ENCODE measurements at regions not wholly inside any gene's neighbourhood (a gene's known extent, or its start where the extent isn't known, plus 50 kb on each side); places are given as distances from the start of the nearest gene placed in this dataset.
"Not testable (repeated sequence)": the region's sequence is repeated elsewhere in the genome, so short reads cannot be mapped to it uniquely, and the experiment has no call there.

DNA sequence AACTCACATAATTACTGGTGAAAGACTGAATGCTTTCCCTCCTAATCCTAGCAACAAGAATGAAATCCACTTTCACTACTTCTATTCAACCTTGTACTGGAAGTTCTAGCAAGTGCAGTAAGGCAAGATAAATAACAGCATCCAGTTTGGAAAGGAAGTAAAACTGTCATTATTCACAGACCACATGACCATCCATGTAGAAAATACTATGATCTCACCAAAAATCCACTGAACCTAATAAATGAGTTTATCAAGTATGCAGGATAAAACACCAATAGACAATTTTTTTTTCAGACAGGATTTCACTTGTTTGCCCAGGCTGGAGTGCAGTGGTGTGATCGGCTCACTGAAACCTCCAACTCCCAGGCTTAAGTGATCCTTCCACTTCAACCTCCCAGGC is 117.7 kb downstream of the TMEM167A start:
- ATAC-seq (no peak), DNase-seq (ENCODE audit: low spot score) (no peak)

DNA sequence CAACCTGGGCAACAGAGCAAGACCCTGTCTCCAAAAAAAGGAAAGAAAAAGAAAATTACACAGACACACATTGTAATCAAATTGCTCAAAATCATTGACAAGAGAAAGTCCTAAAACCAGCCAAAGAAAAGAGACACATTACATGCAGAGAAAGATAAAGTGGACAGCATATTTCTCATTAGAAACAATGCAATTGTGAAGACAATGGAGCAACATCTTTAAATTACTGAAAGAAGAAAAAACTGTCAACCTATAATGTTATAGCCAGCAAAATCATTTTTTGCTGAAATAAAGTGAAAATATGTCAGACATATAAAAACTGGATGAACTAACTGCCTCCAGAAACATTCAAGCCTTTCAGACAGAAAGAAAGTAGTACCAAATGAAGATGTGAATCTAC is 120.6 kb downstream of the TMEM167A start:
- DNase-seq (ENCODE audit: low spot score) (no peak), ATAC-seq (no peak)

DNA sequence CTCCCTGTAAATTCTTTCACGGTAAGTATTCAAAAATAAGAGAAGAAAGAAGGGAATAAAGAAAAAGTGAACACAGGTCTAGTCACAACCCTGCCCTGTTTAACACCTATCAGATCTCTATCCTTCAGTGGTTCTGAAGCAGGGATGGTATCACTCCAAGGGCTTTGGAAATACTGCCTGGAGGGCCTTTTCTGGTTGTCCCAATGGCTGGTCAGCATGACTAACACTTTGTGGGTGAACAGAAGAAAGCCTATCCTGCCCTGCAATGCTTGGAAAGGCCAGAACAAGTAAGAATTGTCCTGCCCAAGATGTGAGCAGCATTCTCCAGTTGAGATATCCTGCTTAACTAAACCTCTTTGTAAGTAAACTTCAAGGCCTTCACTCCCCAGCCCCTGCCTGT is 124.9 kb downstream of the TMEM167A start:
- no peak for ATAC-seq
- DNase-seq (ENCODE audit: low spot score) = no peak

DNA sequence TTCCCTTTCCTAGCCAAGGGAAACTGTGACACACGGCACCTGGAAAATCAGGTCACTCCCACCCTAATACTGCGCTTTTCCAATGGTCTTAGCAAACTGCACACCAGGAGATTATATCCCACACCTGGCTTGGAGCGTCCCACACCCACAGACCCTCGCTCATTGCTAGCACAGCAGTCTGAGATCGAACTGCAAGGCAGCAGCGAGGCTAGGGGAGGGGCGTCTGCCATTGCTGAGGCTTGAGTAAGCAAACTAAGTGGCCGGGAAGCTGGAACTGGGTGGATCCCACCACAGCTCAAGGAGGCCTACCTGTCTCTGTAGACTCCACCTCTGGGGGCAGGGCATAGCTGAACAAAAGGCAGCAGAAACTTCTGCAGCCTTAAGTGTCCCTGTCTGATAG is 132.9 kb downstream of the TMEM167A start:
- ATAC-seq; DNase-seq (ENCODE audit: low spot score): not testable (repeated sequence)

DNA sequence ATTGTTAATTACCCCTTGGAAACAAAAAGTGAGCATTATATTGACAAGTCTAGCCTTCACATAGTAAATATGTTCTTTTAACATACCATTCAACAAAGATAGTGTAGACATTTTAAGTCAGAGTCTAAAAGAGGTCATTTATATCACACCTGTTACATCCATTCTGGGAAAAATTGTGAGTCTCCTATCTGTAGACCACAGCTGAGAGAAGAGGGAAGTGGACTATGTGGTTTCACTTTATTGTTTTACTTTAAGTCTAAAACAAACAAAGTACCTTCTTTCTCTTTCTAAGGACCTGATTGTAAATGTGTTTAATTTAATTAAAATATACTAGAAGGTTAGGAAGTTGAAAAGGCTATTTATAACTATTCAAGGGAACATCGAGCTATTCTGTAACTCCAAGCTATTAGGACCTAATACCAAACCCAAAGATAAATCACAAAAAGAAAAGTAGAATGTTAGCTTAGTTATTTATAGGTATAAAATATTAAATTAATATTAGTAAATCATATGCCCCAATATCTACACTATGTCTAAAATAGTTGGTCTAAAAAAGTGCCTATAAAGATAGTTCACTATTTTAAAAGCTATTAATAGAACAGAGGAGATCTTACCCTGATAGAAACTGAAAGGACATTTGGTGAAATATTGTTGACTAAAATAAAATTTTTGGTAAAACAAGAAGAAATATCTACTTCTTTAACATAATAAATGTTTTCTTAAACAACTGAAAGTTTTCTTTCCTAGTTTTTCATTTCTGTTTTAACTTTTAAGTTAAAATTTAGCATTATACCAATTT is 134.9 kb downstream of the TMEM167A start:
- ATAC-seq = no peak

DNA sequence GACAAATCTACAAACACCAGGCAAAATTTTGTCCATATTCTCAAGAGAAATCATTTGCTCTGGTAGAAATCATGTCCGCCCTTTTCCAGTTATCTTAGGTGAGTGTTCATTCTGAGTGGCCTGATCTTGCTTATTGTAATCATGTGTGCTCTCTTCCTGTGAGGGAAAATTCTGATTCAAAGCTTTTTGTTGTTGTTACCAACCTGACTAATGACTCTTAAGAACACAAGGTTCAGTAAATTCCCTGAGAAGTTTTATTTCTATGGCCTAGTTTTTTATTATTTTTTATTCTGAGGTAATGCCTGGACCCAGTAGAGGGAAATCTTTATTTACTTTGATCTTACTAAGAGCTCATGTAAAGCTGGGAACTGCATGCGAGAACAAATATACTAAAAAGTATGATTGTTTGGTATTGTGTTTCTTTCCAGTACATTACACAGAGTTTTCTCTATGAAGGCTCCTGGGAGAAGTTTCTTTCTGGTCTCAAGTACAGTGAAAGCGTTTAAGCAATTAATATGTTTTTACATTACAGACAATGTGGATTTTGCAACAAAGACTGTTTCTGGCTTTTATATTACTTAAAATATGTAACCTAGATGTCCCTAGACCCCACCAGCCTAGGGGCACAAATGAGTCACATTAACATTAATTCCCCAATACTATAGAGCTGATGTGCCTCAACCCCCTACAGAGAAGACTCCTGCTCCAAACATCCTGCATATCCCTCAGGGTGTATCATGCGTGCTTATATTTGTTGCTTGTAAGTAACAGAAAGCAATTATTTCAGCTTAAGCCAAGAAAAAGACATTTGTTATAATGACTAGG is 138.1 kb downstream of the TMEM167A start:
- ATAC-seq = no peak
- DNase-seq (ENCODE audit: low spot score) = no peak

More for the DNA sequence above, 134.9 kb downstream of the TMEM167A start:
- DNase-seq (ENCODE audit: low spot score) = no peak

DNA sequence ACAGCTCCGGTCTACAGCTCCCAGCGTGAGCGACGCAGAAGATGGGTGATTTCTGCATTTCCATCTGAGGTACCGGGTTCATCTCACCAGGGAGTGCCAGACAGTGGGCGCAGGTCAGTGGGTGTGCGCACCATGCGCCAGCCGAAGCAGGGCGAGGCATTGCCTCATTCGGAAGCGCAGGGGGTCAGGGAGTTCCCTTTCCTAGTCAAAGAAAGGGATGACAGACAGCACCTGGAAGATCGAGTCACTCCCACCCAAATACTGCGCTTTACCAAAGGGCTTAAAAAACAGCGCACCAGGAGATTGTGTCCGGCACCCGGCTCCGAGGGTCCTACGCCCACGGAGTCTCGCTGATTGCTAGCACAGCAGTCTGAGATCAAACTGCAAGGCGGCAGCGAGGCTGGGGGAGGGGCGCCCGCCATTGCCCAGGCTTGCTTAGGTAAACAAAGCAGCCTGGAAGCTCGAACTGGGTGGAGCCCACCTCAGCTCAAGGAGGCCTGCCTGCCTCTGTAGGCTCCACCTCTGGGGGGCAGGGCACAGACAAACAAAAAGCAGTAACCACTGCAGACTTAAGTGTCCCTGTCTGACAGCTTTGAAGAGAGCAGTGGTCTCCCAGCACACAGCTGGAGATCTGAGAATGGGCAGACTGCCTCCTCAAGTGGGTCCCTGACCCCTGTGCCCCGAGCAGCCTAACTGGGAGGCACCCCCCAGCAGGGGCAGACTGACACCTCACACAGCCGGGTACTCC is 144.5 kb downstream of the TMEM167A start:
- not testable (repeated sequence) for ATAC-seq; DNase-seq (ENCODE audit: low spot score)

DNA sequence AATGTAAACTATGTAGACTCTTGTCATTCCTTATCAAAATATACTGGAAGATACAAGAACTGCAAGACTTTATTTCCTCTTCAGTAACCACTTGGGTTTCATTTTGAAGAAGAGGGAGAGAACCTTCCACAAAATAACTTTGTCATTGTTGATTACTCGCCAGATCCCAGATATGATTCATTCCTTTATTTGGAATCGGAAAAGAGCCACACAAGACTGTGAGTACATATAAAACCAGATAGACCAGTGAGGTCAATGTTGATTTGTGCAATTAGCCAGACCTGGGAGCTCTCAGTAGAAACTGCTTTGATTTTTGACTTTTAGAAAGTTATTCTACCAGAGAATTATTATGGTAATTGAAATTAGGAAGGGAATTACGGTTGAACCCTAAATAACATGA is 146.1 kb downstream of the TMEM167A start:
- ATAC-seq (no peak), DNase-seq (ENCODE audit: low spot score) (no peak)

DNA sequence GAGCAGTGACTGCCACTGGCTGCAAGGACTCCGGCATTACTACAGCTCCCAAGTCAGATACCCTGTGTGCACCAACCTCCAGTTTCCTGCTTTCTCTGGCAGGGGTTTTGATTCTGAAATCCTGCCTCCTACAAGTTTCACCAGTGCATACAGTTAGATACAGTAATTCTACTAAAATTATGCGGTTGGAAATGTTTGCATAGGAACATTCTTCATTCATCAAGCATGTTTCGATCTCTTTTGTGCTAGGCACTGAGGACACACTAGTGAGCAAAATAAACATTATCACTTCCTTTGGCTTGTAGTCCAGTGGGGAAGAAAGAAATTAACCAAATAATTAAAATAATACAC is 152.2 kb downstream of the TMEM167A start:
- no peak for ATAC-seq

DNA sequence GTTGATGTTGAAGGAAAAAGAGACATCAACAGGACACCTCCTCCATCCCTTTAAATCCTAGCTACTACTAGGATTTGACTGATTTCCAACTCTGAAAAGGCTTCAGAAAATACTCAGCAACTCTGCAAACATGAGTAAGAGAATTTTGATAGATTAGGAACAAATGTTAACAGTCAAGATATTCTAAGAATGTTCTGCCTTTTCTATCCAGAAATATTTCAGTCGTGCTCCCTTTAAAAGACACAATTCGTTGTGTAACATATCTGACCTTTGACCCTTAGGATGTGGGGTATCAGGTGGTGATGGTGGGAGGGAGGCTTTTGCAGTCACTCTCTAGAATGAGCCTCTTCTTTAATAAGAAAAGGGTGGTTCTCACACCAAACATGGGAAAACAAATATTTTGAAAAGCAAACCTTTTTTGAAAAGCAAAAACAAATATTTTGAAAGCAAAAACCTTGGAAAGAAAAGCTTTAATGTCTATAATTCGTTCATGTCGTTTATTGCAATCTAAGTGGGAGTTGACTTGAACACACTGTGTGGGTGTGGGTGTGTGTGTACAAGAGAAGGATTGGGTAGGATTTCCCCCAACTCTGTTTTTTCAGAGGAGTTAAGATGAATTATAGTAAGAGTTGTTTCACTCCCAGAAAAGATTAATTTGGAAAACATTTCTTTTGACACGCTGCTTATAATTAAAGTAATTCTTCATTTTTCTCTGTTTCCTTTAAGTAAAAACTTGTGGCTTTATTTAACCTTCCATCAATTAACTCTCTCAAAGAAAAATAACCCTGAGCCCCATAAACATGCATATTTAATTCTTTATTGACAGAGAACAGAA is 152.8 kb downstream of the TMEM167A start:
- no peak for DNase-seq (ENCODE audit: low spot score)

More for the DNA sequence above, 152.2 kb downstream of the TMEM167A start:
- no peak for DNase-seq (ENCODE audit: low spot score)

DNA sequence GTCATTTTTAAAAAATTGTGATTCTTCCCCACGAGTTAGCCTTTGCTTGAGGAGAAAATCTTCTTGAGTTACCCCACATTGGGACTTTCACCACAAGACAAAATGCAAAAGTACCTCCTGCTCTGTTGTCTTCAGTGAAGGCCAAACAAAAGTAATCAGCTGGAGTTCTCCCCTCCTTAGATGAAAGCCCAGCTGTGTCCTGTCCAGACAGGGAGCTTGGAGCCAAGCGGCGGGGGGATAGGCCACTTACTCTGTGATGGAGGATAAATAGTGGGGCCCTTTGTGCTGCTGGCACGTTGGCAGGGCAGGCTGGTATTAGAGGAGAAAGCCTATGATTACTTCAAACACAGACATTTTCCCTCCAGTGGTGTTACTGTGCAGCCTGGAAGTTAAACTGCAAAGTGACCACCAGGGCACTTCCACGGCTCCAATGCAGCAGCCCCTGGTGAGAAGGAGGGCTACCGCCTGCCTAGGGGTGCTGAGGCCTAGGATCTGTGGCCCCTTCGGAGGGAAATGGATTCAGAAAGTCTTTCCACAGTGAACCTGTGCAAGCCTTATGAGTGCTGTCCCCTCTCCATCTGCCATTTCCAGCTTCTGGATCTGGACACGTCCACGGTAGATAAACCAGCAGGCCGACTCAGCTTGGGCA is 155.0 kb downstream of the TMEM167A start:
- DNase-seq (ENCODE audit: low spot score) (no peak), ATAC-seq (no peak)

More for the DNA sequence above, 152.8 kb downstream of the TMEM167A start:
- no peak for ATAC-seq

DNA sequence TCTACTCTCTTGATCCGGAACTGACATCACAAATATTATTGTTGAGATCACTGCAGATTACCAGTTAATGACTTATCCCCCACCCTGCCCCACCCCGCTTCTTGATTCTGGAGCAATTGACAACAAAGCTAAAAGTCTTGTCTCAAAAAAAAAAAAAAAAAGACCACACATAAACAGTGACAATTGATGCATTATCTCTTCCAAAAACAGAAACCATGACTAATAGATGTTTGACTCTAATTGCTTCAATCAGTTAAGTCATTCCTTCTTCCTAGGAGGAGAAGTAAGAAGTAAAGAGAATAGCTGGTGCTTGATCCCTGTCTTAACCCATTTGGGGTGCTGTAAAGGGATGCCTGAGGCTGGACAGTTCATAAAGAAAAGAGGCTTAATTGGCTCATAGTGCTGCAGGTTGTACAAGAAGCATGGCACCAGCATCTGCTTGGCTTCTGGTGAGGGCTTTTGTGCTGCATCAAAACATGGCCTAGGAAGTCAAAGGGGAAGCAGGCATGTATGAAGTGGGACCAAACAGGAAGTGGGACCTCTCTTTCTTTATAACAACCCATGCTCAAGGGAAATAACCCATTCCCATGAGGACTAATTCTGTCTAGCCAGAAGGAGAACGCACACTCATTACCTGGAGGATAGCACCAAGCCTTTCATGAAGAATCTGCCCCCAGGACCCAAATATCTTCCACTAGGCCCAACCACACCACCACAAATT is 158.7 kb downstream of the TMEM167A start:
- DNase-seq (ENCODE audit: low spot score) = no peak
- no peak for ATAC-seq

DNA sequence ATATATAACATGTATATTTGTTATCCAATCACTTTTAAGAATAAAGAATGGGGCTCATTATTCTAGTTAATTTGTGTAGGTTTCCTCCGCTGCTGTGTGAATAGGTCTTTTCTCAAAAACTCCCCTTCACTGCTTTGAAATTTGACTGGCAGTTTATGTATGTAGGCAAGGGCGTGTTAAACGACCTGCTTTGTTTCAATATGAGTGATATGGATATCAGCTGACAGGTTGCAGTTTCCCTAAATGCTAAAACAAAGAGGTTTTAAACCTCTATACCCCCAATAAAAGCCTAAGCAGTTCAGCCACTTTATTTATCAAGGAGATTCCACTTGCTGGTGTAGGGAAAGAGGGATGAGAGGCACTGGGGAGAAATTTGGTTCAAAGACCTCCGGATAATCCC is 159.6 kb downstream of the TMEM167A start:
- DNase-seq (ENCODE audit: low spot score) (no peak), ATAC-seq (no peak)

DNA sequence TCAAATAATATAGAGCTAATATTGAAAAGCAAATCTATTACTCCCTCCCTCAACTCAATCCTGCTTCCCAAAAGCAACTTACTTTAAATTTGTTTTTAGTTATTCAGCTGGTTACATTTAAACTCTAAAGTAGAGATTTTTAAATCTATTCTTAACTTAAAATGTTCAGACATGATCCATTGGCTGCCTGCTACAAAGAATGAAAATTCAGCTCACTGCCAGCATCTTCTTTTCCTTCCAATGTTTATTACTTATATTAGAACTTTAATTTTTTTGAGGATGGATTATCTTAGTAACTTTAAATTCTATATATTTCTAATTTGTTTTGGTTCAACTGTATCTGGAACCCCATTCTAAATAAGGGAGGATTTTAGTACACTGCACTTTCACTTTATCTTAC is 163.2 kb downstream of the TMEM167A start:
- ATAC-seq = no peak
- DNase-seq (ENCODE audit: low spot score) = no peak

DNA sequence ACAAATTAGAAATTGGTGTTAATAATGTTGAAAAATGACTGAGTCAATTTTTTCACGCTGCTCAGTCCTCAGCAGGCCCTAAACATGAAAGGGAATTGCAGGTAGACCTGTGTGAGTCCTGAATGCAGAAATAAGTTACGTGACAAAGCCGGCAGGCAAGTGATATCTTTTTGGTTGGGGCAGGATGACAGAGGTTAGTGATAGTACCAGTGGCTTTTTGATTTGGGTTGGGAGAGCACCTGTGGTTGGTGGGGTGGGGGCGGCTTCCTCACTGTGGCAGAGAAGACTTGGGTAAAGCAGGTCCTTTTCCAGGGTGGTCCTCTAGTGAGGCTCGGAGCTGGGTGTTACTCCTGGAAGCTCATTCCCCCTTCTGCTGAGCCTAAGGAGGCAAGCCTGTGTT is 164.7 kb downstream of the TMEM167A start:
- ATAC-seq (no peak), DNase-seq (ENCODE audit: low spot score) (no peak)

DNA sequence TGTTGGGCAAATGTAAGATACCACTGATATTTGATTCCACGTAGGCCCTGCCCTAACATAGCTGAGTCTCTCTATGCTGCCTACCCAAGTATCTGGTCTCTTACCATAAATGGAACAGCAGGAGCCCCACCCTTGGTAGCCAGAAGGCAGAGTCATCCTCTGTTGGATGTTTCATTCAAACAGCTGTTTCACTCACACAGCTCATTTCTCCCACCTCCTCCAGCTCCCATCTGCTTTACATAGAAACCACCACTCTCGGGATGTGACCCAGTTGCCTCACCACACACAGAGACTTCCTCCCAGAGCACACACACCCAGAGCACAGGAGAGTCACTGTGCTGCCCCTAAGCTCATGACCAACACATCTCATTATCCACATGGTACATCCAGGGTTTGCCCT is 165.3 kb downstream of the TMEM167A start:
- DNase-seq (ENCODE audit: low spot score) (no peak), ATAC-seq (no peak)

DNA sequence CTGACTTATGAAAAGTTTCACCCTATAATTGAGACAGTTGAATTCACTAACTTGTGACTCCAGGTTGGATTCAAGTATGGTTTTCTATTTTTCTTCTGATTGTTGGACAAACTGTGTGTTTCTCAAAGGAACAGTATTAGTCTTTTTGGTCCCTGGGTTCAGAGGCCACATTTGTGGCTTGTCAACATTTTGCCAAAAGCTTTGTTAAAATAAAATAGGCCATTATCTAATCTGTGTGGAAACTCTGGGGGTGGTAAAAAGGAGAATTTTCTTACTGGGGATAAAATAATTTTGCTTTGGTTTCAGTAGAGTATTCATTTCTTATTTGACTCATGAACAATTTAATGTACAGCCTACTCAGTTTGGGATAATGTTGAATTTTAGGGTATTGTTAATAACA is 166.3 kb downstream of the TMEM167A start:
- DNase-seq (ENCODE audit: low spot score) = no peak
- ATAC-seq = no peak

DNA sequence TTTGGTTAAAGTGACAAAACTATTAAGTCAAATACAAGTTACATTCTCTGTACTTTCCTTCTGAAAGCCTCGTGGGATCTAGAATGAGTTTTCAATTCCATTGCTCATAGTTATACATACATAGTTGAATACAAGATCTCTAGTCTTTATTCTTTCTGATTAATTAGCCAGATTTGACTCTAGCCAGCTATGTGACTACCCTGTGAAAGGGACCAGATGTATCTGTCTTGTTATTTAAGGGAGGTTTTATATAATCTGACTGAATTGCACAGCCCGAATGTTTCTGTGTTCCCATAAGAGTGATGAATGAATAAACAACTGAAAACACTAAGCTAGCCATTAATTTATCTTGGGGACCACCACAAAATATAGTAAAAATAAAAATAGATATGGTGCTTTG is 166.7 kb downstream of the TMEM167A start:
- no peak for ATAC-seq
- no peak for DNase-seq (ENCODE audit: low spot score)

DNA sequence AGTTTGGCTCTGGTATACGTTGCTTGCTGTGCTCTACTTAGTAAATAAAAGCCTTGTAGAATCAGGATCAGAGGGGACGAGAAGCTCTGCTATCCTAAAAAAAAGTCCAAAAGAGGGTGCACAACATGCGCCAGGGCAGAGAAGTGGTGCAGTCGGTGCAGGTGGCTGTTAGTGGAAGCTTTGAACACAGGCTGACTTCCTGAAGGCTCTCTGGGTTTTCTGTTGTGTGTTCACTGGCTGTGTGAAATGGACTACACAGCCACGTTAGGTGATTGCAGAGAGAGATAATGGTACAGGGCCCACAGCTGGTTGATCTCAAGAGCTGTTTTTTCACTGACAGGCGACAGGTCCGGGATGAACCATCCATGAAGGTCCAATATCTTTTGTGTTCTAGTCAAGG is 167.4 kb downstream of the TMEM167A start:
- DNase-seq (ENCODE audit: low spot score) (no peak), ATAC-seq (no peak)

DNA sequence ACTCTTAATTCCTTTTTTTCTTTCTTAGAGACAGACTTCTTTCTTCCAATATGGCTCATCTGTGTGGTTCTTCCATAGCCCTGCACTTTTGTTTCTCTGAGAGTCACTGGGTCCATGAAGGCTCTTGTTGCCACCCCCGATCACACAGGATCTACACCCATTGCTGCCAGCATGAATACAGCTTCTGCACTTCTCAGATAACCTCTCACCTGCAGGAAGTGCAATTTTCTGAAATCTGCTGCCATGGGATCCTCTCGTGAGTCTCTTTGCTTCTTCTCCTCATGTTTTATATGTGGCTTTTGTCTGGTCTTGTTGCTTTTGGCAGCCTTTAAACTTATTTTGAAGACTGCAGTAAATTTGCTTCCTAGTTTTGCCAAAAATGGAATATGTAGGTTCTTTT is 171.2 kb downstream of the TMEM167A start:
- DNase-seq (ENCODE audit: low spot score) = no peak
- no peak for ATAC-seq

All from left lobe of liver (tissue), 2 donors.